ENCODE measurements at regions not wholly inside any gene's neighbourhood (a gene's known extent, or its start where the extent isn't known, plus 50 kb on each side); places are given as distances from the start of the nearest gene placed in this dataset.

DNA sequence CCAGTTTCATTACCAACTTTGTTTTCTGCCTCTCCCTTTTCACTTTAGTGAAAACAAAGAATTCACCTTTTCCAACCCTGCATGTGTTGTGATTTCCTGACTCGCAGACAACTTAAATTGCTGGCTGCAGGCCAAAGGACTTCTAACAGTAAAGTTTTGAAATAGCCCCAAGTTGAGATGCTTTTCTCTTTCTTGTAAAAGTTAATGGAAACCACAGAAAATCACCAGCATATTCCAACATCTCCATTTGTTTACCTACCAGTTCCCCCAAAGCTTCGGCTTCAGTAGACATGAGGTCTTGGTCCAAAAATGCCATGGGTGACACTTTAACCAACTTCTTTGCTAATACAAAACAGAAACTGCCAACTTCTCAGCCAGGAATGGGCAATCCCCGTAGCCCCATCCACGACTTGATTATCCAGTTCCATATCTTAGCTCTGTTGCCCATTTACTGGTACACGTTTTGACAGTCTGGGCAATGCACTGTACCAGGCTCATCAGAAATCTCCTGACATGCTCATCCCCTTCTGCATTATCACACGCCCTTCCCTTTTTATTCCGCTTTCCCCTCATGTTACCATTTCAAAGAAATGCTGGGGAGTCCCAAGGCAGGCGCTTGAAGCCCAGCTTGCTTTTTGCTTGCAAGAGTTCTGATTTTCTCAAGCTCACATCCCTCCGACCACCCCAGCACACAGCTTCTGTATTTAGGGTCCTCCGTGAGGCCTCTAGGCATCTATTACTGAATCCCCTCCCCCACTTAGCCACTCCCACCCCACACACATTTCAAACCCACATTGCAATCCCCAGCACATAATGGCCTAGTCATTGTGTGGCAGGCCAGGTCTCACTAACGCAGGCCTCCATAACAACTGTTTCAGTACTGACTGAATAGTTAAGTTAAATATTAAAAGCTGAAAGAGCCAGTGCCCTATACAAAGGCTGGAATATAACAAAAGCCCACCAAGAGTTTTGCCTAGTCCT, 137.9 kb upstream of the S100G start:
- H4K20me1 ChIP-seq (ENCODE audit: insufficient read depth, low read length) = no peaks in the 10 kb centered on the region
- H3K27ac ChIP-seq (ENCODE audit: low read length) = no peak overlapping the region
- H3K36me3 ChIP-seq (replicated peaks; ENCODE audit: low read depth, low read length) = no peaks in the 10 kb centered on the region
- no peaks in the 10 kb centered on the region for H3K9me3 ChIP-seq (ENCODE audit: insufficient read depth, low read length)
- no peak overlapping the region for H3K9ac ChIP-seq (ENCODE audit: low read length)
- no peak overlapping the region for H3K4me2 ChIP-seq (ENCODE audit: low read length)
- no peaks in the 10 kb centered on the region for H3K27me3 ChIP-seq (ENCODE audit: low read depth, low read length)
- H2AFZ ChIP-seq (ENCODE audit: low read depth, low read length) = no peak overlapping the region
- TF ChIP-seq, protein P1, sequence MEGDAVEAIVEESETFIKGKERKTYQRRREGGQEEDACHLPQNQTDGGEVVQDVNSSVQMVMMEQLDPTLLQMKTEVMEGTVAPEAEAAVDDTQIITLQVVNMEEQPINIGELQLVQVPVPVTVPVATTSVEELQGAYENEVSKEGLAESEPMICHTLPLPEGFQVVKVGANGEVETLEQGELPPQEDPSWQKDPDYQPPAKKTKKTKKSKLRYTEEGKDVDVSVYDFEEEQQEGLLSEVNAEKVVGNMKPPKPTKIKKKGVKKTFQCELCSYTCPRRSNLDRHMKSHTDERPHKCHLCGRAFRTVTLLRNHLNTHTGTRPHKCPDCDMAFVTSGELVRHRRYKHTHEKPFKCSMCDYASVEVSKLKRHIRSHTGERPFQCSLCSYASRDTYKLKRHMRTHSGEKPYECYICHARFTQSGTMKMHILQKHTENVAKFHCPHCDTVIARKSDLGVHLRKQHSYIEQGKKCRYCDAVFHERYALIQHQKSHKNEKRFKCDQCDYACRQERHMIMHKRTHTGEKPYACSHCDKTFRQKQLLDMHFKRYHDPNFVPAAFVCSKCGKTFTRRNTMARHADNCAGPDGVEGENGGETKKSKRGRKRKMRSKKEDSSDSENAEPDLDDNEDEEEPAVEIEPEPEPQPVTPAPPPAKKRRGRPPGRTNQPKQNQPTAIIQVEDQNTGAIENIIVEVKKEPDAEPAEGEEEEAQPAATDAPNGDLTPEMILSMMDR (IDR thresholded peaks at IDR 0.05; ENCODE audit: low read depth, low read length) = no peak
- H3K79me2 ChIP-seq (ENCODE audit: low read length) = no peaks in the 10 kb centered on the region
- H3K4me3 ChIP-seq (ENCODE audit: low read length) = no peak overlapping the region
- no peaks in the 10 kb centered on the region for H3K4me1 ChIP-seq (ENCODE audit: low read length)

DNA sequence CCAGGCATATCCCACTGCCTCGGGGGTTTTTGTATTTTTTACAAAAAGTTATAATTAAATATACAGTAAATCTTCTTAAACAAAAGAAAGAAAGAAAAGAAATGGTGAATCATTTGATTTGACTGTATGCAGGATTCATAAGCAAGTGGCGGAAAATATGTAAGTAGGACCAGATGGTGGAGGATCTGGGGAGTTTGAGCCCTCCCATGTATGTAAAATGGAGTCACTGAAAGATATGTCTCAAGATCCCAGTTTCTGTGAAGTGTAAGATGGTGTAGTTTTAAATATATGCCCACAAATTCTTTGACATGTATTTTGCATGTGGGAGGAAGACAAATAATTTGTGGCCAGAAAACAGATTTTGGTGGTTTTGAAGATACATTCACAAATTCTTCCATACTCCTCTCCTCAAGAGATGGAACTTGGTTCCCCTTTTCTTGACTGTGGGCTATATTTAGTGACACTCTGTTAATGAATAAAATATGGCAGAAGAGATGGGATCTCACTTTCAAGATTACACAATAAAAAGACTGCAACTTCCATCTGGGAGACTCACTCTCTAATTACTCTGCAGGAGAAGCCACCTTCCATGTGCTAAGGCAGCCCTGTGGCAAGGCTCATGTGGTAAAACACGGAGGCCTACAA, 133.6 kb upstream of the S100G start:
- no peaks in the 10 kb centered on the region for H3K36me3 ChIP-seq (replicated peaks; ENCODE audit: low read depth, low read length)
- TF ChIP-seq, protein P1 (IDR thresholded peaks at IDR 0.05; ENCODE audit: low read depth, low read length) = no peak
- no peak for TF ChIP-seq EZH2phosphoT487 (IDR thresholded peaks at IDR 0.05; ENCODE audit: low read depth)
- H3K4me1 ChIP-seq (ENCODE audit: low read length) = no peaks in the 10 kb centered on the region
- H4K20me1 ChIP-seq (ENCODE audit: insufficient read depth, low read length) = no peaks in the 10 kb centered on the region
- H3K27ac ChIP-seq (ENCODE audit: low read length) = no peak overlapping the region
- no peak overlapping the region for H3K4me3 ChIP-seq (ENCODE audit: low read length)
- H3K9me3 ChIP-seq (ENCODE audit: insufficient read depth, low read length) = no peaks in the 10 kb centered on the region
- H3K27me3 ChIP-seq (ENCODE audit: low read depth, low read length) = no peaks in the 10 kb centered on the region
- no peak overlapping the region for H3K4me2 ChIP-seq (ENCODE audit: low read length)
- H3K79me2 ChIP-seq (ENCODE audit: low read length) = no peaks in the 10 kb centered on the region
- no peak overlapping the region for H3K9ac ChIP-seq (ENCODE audit: low read length)
- no peak overlapping the region for H2AFZ ChIP-seq (ENCODE audit: low read depth, low read length)

DNA sequence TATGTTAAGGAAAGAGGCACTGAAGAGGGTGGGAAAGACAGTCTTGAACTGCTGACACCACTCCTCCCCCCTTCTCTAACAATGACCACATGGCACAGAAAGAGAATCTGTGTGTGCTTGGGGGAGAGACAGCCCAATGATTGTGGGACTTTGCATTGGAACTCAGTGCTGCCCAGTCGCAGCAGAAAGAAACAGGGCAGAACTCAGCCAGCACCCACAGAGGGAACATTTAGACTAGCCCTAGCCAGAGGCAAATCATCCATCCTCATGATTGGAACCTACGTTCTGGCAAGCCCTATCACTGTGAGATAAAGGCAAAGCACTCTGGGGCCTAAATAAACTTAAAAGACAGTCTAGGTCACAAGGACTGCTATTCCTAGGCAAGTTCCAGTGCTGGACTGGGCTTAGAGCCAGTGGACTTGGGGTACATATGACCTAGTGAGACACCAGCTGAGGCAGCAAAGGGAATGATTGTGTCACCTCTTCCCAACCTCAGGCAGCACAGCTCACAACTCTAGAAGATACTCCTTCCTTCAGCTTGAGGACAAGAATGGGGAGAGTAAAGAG, 132.8 kb upstream of the S100G start:
- Histone ChIP-seq H3K4me1 (ENCODE audit: low read length) (no peaks in the 10 kb centered on the region), H3K27ac (ENCODE audit: low read length) (no peak overlapping the region), H2AFZ (ENCODE audit: low read depth, low read length) (no peak overlapping the region), H3K4me3 (ENCODE audit: low read length) (no peak overlapping the region), H3K9me3 (ENCODE audit: insufficient read depth, low read length) (no peaks in the 10 kb centered on the region), H3K36me3 (replicated peaks; ENCODE audit: low read depth, low read length) (no peaks in the 10 kb centered on the region), H3K9ac (ENCODE audit: low read length) (no peak overlapping the region), H4K20me1 (ENCODE audit: insufficient read depth, low read length) (no peaks in the 10 kb centered on the region), H3K4me2 (ENCODE audit: low read length) (no peak overlapping the region), H3K79me2 (ENCODE audit: low read length) (no peaks in the 10 kb centered on the region), H3K27me3 (ENCODE audit: low read depth, low read length) (no peaks in the 10 kb centered on the region)
- TF ChIP-seq, protein P1 (IDR thresholded peaks at IDR 0.05; ENCODE audit: low read depth, low read length) = no peak
- TF ChIP-seq EZH2phosphoT487 (IDR thresholded peaks at IDR 0.05; ENCODE audit: low read depth) = no peak

DNA sequence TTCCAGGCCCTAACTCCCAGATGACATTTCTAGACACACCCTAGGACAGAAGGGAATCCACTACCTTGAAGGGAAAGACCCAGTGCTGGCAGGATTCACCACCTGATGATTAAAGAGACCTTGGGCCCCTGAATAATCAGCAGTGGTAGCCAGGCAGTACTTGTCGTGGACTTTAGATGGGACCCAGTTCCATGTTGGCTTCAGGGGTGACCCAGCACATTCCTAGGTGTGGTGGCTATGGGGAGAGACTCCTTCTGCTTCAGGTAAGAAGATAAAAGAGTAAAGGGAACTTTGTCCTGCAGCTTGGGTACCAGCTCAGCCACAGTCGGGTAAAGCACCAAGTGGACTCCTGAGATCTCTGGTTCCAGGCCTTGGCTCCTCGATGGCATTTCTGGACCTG, 131.8 kb upstream of the S100G start:
- no peak overlapping the region for H3K27ac ChIP-seq (ENCODE audit: low read length)
- H3K79me2 ChIP-seq (ENCODE audit: low read length) = no peaks in the 10 kb centered on the region
- H3K9ac ChIP-seq (ENCODE audit: low read length) = no peak overlapping the region
- no peak overlapping the region for H3K4me3 ChIP-seq (ENCODE audit: low read length)
- no peak overlapping the region for H3K4me2 ChIP-seq (ENCODE audit: low read length)
- H4K20me1 ChIP-seq (ENCODE audit: insufficient read depth, low read length) = no peaks in the 10 kb centered on the region
- no peaks in the 10 kb centered on the region for H3K4me1 ChIP-seq (ENCODE audit: low read length)
- H3K27me3 ChIP-seq (ENCODE audit: low read depth, low read length) = no peaks in the 10 kb centered on the region
- no peak overlapping the region for H2AFZ ChIP-seq (ENCODE audit: low read depth, low read length)
- no peaks in the 10 kb centered on the region for H3K9me3 ChIP-seq (ENCODE audit: insufficient read depth, low read length)
- H3K36me3 ChIP-seq (replicated peaks; ENCODE audit: low read depth, low read length) = no peaks in the 10 kb centered on the region
- TF ChIP-seq, protein P1 (IDR thresholded peaks at IDR 0.05; ENCODE audit: low read depth, low read length) = no peak
- no peak for TF ChIP-seq EZH2phosphoT487 (IDR thresholded peaks at IDR 0.05; ENCODE audit: low read depth)

All from OCI-LY3 (cell line).